Muscle of leg (tissue), 3 donors: ENCODE measurements at regions not wholly inside any gene's neighbourhood (a gene's known extent, or its start where the extent isn't known, plus 50 kb on each side); places are given as distances from the start of the nearest gene placed in this dataset.

Experiments used
- DNase-seq: peaks from one replicate; pipeline ENCODE4 v3.0.0; 2013
- H3K27ac ChIP-seq: one replicate; pipeline ENCODE4 v1.5.1; 2013; ENCODE audit warnings: mild to moderate bottlenecking, low read length, control low read depth
- H3K27me3 ChIP-seq: one replicate; pipeline ENCODE4 v1.6.1; 2013; ENCODE audit warnings: low read length; ENCODE audit not compliant: control insufficient read depth, insufficient read depth
- H3K36me3 ChIP-seq: one replicate; pipeline ENCODE4 v1.6.1; 2013; ENCODE audit warnings: low read length; ENCODE audit not compliant: control insufficient read depth, insufficient read depth
- H3K4me1 ChIP-seq: one replicate; pipeline ENCODE4 v1.6.1; 2013; ENCODE audit warnings: low read length; ENCODE audit not compliant: control insufficient read depth, insufficient read depth
- H3K4me3 ChIP-seq: one replicate; pipeline ENCODE4 v1.5.1; 2013; ENCODE audit warnings: low read length, control low read depth
- H3K9me3 ChIP-seq: replicated peaks from 2 replicates; pipeline ENCODE4 v1.6.1; 2013; ENCODE audit warnings: low read depth, low read length; ENCODE audit not compliant: control insufficient read depth
- WGBS: methylation state at CpG from one replicate; pipeline ENCODE4 v1.1.5; 2013; ENCODE audit warnings: missing lambda C conversion rate; ENCODE audit not compliant: insufficient coverage; 5-methylcytosine and 5-hydroxymethylcytosine counted together

- Histone ChIP-seq H3K4me3 (no peak overlapping the region), H3K9me3 (no peaks in the 10 kb centered on the region), H3K36me3 (no peaks in the 10 kb centered on the region), H3K27me3 (no peaks in the 10 kb centered on the region), H3K4me1 (no peaks in the 10 kb centered on the region), H3K27ac (no peak overlapping the region)
- WGBS: no CpG with 5 or more reads among the region's 3 CpGs
- DNase-seq: no peak
Measured at GRCh38 chr7:46972205-46972604, 609.7 kb downstream of the TNS3 start.

GRCh38 chr7:46970476-46970875, 611.4 kb downstream of the TNS3 start:
- WGBS: no CpG with 5 or more reads among the region's 1 CpG

GRCh38 chr7:46970131-46970430, 611.8 kb downstream of the TNS3 start:
- H3K9me3 ChIP-seq: peaks cover 7% of the 10 kb centered on the region
- 88% methylated on average over 5 of the region's 5 CpGs for WGBS
- DNase-seq: no peak
- no peaks in the 10 kb centered on the region for H3K27me3 ChIP-seq
- H3K4me3 ChIP-seq: no peak overlapping the region
- no peaks in the 10 kb centered on the region for H3K4me1 ChIP-seq
- H3K36me3 ChIP-seq: no peaks in the 10 kb centered on the region
- no peak overlapping the region for H3K27ac ChIP-seq

More at GRCh38 chr7:46970476-46970875, 611.4 kb downstream of the TNS3 start:
- no peak overlapping the region for H3K4me3 ChIP-seq
- H3K27me3 ChIP-seq: no peaks in the 10 kb centered on the region
- peaks cover 7% of the 10 kb centered on the region for H3K9me3 ChIP-seq
- H3K4me1 ChIP-seq: no peaks in the 10 kb centered on the region
- no peaks in the 10 kb centered on the region for H3K36me3 ChIP-seq
- no peak overlapping the region for H3K27ac ChIP-seq
- DNase-seq: no peak

GRCh38 chr7:46969303-46970130, 612.4 kb downstream of the TNS3 start:
- H3K4me3 ChIP-seq: no peak overlapping the region
- H3K27ac ChIP-seq: no peak overlapping the region
- WGBS: 88% methylated on average over 1 of the region's 12 CpGs
- H3K27me3 ChIP-seq: no peaks in the 10 kb centered on the region
- H3K4me1 ChIP-seq: no peaks in the 10 kb centered on the region
- DNase-seq: no peak
- no peaks in the 10 kb centered on the region for H3K36me3 ChIP-seq
- H3K9me3 ChIP-seq: peaks cover 7% of the 10 kb centered on the region

GRCh38 chr7:46968003-46968402, 613.9 kb downstream of the TNS3 start:
- no peak for DNase-seq
- Histone ChIP-seq H3K4me3 (no peak overlapping the region), H3K4me1 (no peaks in the 10 kb centered on the region), H3K27ac (no peak overlapping the region), H3K9me3 (peaks cover 12% of the 10 kb centered on the region), H3K36me3 (no peaks in the 10 kb centered on the region), H3K27me3 (no peaks in the 10 kb centered on the region)
- no CpG with 5 or more reads among the region's 1 CpG for WGBS

GRCh38 chr7:46963719-46964118, 618.2 kb downstream of the TNS3 start:
- H3K27me3 ChIP-seq: no peaks in the 10 kb centered on the region
- H3K27ac ChIP-seq: no peak overlapping the region
- H3K4me1 ChIP-seq: no peaks in the 10 kb centered on the region
- H3K4me3 ChIP-seq: no peak overlapping the region
- no peak for DNase-seq
- no peaks in the 10 kb centered on the region for H3K36me3 ChIP-seq
- H3K9me3 ChIP-seq: peaks cover 12% of the 10 kb centered on the region

- no peak overlapping the region for H3K27ac ChIP-seq
- no peaks in the 10 kb centered on the region for H3K36me3 ChIP-seq
- H3K9me3 ChIP-seq: peaks cover 8% of the 10 kb centered on the region
- no peaks in the 10 kb centered on the region for H3K4me1 ChIP-seq
- DNase-seq: no peak
- H3K4me3 ChIP-seq: no peak overlapping the region
- WGBS: no CpG with 5 or more reads among the region's 3 CpGs
- H3K27me3 ChIP-seq: no peaks in the 10 kb centered on the region
Measured at GRCh38 chr7:46960970-46961369, 620.9 kb downstream of the TNS3 start.

- no peaks in the 10 kb centered on the region for H3K9me3 ChIP-seq
- 71% methylated on average over 3 of the region's 5 CpGs for WGBS
- no peak for DNase-seq
- H3K4me1 ChIP-seq: no peaks in the 10 kb centered on the region
- no peaks in the 10 kb centered on the region for H3K36me3 ChIP-seq
- no peak overlapping the region for H3K4me3 ChIP-seq
- H3K27ac ChIP-seq: no peak overlapping the region
- no peaks in the 10 kb centered on the region for H3K27me3 ChIP-seq
Measured at GRCh38 chr7:46957195-46957594, 624.7 kb downstream of the TNS3 start.

GRCh38 chr7:46955531-46955930, 626.4 kb downstream of the TNS3 start:
- no CpG with 5 or more reads among the region's 2 CpGs for WGBS
- H3K27ac ChIP-seq: no peak overlapping the region
- H3K27me3 ChIP-seq: no peaks in the 10 kb centered on the region
- H3K36me3 ChIP-seq: no peaks in the 10 kb centered on the region
- no peak for DNase-seq
- no peaks in the 10 kb centered on the region for H3K9me3 ChIP-seq
- H3K4me1 ChIP-seq: no peaks in the 10 kb centered on the region
- no peak overlapping the region for H3K4me3 ChIP-seq

- Histone ChIP-seq H3K36me3 (no peaks in the 10 kb centered on the region), H3K4me1 (no peaks in the 10 kb centered on the region), H3K4me3 (no peak overlapping the region), H3K27me3 (no peaks in the 10 kb centered on the region), H3K9me3 (no peaks in the 10 kb centered on the region), H3K27ac (no peak overlapping the region)
- no CpG with 5 or more reads among the region's 5 CpGs for WGBS
- DNase-seq: no peak
Measured at GRCh38 chr7:46954181-46954580, 627.7 kb downstream of the TNS3 start.

GRCh38 chr7:46953008-46953407, 628.9 kb downstream of the TNS3 start:
- WGBS: 88% methylated on average over 1 of the region's 1 CpG
- no peak for DNase-seq
- no peaks in the 10 kb centered on the region for H3K27me3 ChIP-seq
- H3K9me3 ChIP-seq: no peaks in the 10 kb centered on the region
- no peak overlapping the region for H3K4me3 ChIP-seq
- no peak overlapping the region for H3K27ac ChIP-seq
- no peaks in the 10 kb centered on the region for H3K4me1 ChIP-seq
- H3K36me3 ChIP-seq: no peaks in the 10 kb centered on the region
